ENCODE measurements at regions not wholly inside any gene's neighbourhood (a gene's known extent, or its start where the extent isn't known, plus 50 kb on each side); places are given as distances from the start of the nearest gene placed in this dataset.
"Not testable (repeated sequence)": the region's sequence is repeated elsewhere in the genome, so short reads cannot be mapped to it uniquely, and the experiment has no call there.

GRCh38 chr4:174402470-174403176, 118.9 kb downstream of the CEP44 start:
- TF ChIP-seq CTCF (IDR thresholded peaks at IDR 0.05; ENCODE audit: control insufficient read depth, extremely low read depth, insufficient read depth), result no peak
- no peak for DNase-seq (ENCODE audit: low read depth)
- H3K4me3 ChIP-seq (ENCODE audit: low read depth, low read length), result no peak overlapping the region

- TF ChIP-seq CTCF (IDR thresholded peaks at IDR 0.05; ENCODE audit: control insufficient read depth, extremely low read depth, insufficient read depth), result no peak
- H3K4me3 ChIP-seq (ENCODE audit: low read depth, low read length), result no peak overlapping the region
- no peak for DNase-seq (ENCODE audit: low read depth)
Measured at GRCh38 chr4:174401471-174402130, 117.9 kb downstream of the CEP44 start.

- not testable (repeated sequence) for DNase-seq (ENCODE audit: low read depth); H3K4me3 ChIP-seq (ENCODE audit: low read depth, low read length)
Measured at GRCh38 chr4:174400603-174401302, 117.0 kb downstream of the CEP44 start.

GRCh38 chr4:174398728-174399127, 115.0 kb downstream of the CEP44 start:
- DNase-seq (ENCODE audit: low read depth), result peak; percentile 80
- no peak overlapping the region for H3K4me3 ChIP-seq (ENCODE audit: low read depth, low read length)
- no peak for TF ChIP-seq CTCF (IDR thresholded peaks at IDR 0.05; ENCODE audit: control insufficient read depth, extremely low read depth, insufficient read depth)

GRCh38 chr4:174397366-174398155, 113.8 kb downstream of the CEP44 start:
- H3K4me3 ChIP-seq (ENCODE audit: low read depth, low read length), result no peak overlapping the region
- DNase-seq (ENCODE audit: low read depth), result peak; percentile 61
- TF ChIP-seq CTCF (IDR thresholded peaks at IDR 0.05; ENCODE audit: control insufficient read depth, extremely low read depth, insufficient read depth), result no peak

- H3K4me3 ChIP-seq (ENCODE audit: low read depth, low read length), result no peak overlapping the region
- no peak for TF ChIP-seq CTCF (IDR thresholded peaks at IDR 0.05; ENCODE audit: control insufficient read depth, extremely low read depth, insufficient read depth)
- DNase-seq (ENCODE audit: low read depth), result peak; percentile 90
Measured at GRCh38 chr4:174396599-174397110, 112.9 kb downstream of the CEP44 start.
